ENCODE measurements at regions not wholly inside any gene's neighbourhood (a gene's known extent, or its start where the extent isn't known, plus 50 kb on each side); places are given as distances from the start of the nearest gene placed in this dataset.

GRCh38 chr7:46809886-46810285 is 772.0 kb downstream of the TNS3 start:
- TF ChIP-seq CTCF (IDR thresholded peaks at IDR 0.05) (no peak), POLR2A (IDR thresholded peaks at IDR 0.05) (no peak)

Data from adrenal gland (tissue), 5 donors.